K562 (cell line): ENCODE measurements at regions not wholly inside any gene's neighbourhood (a gene's known extent, or its start where the extent isn't known, plus 50 kb on each side); places are given as distances from the start of the nearest gene placed in this dataset.

Experiments used
- ATF7 ChIP-seq: fragments of 450-650 bp; IDR thresholded peaks from 2 replicates; pipeline ENCODE4 v1.7.1; 2014; ENCODE audit warnings: mild to moderate bottlenecking, moderate library complexity
- BHLHE40 ChIP-seq: IDR thresholded peaks from 2 replicates; pipeline ENCODE4 v1.6.1; 2011; ENCODE audit warnings: low read length, improper control_type of control experiment
- CBX2 ChIP-seq: fragments of 200-600 bp; sonication (generic); IDR thresholded peaks from one replicate; pipeline ENCODE4 v1.6.1; 2012; ENCODE audit warnings: mild to moderate bottlenecking, low read length, inconsistent platforms; ENCODE audit not compliant: insufficient read depth, poor library complexity, severe bottlenecking
- CCNT2 ChIP-seq: IDR thresholded peaks from 2 replicates; pipeline ENCODE4 v1.6.1; 2011; ENCODE audit warnings: borderline replicate concordance, low read depth, mild to moderate bottlenecking, moderate library complexity, mixed read lengths, low read length; ENCODE audit not compliant: insufficient read length; ENCODE audit errors: extremely low read depth
- DMBX1 ChIP-seq: fragments of 250-450 bp; sonication (Bioruptor Pico); IDR thresholded peaks from 2 replicates; pipeline ENCODE4 v1.8.0; 2022; ENCODE audit warnings: inconsistent platforms, mild to moderate bottlenecking, moderate library complexity, borderline replicate concordance
- EGR1 ChIP-seq: fragments of 450-650 bp; conservative IDR thresholded peaks from 2 replicates; pipeline ENCODE4 v1.6.1; 2017; ENCODE audit warnings: mild to moderate bottlenecking
- KDM5B ChIP-seq: fragments of 200-600 bp; sonication (generic); IDR thresholded peaks from 2 replicates; pipeline ENCODE4 v1.6.1; 2012; ENCODE audit warnings: low read depth, mild to moderate bottlenecking, moderate library complexity, low read length, control low read depth, inconsistent platforms; ENCODE audit not compliant: insufficient replicate concordance
- KLF6 ChIP-seq: fragments of 250-450 bp; sonication (Bioruptor Pico); IDR thresholded peaks from 2 replicates; pipeline ENCODE4 v1.4.0; 2020; ENCODE audit warnings: mild to moderate bottlenecking, moderate library complexity, borderline replicate concordance
- LCOR ChIP-seq: sonication (generic); formaldehyde crosslinking; IDR thresholded peaks from 2 replicates; pipeline ENCODE4 v1.8.0; 2022; ENCODE audit warnings: mild to moderate bottlenecking, missing genetic modification reagents
- MYBL2 ChIP-seq, 2 experiments: fragments of 450-650 bp in 1 of 2; sonication (generic) in 1 of 2; formaldehyde crosslinking in 1 of 2; IDR thresholded peaks; 2 replicates each; pipeline versions ENCODE4 v1.6.1 to v1.8.1; 2017 to 2022; ENCODE audit warnings: borderline replicate concordance in 1 of 2, inconsistent platforms in 1 of 2, low read depth in 1 of 2, mild to moderate bottlenecking in 1 of 2, missing genetic modification reagents in 1 of 2, moderate library complexity in 1 of 2
- NBN ChIP-seq: fragments of 450-650 bp; IDR thresholded peaks from 2 replicates; pipeline ENCODE4 v1.6.1; 2016; ENCODE audit warnings: low read depth, mild to moderate bottlenecking
- NR1H2 ChIP-seq: sonication (generic); formaldehyde crosslinking; IDR thresholded peaks from 2 replicates; pipeline ENCODE4 v1.4.0; 2020; ENCODE audit warnings: mild to moderate bottlenecking, missing genetic modification reagents
- PHB ChIP-seq: fragments of 250-450 bp; sonication (Bioruptor Pico); IDR thresholded peaks from 2 replicates; pipeline ENCODE4 v1.5.0; 2021
- SAP30 ChIP-seq: fragments of 200-600 bp; sonication (generic); IDR thresholded peaks from 2 replicates; pipeline ENCODE4 v1.6.1; 2012; ENCODE audit warnings: borderline replicate concordance, low read depth, mild to moderate bottlenecking, moderate library complexity, low read length, control low read depth, inconsistent platforms; ENCODE audit not compliant: insufficient read depth, poor library complexity, severe bottlenecking
- SIX5 ChIP-seq, 2 experiments: IDR thresholded peaks; 2 replicates each; pipeline ENCODE4 v1.6.1; 2011; ENCODE audit warnings: low read length in 2 of 2, borderline replicate concordance in 1 of 2, low read depth in 1 of 2, mild to moderate bottlenecking in 1 of 2, moderate library complexity in 1 of 2; ENCODE audit not compliant: insufficient read depth in 1 of 2
- XRCC5 ChIP-seq: fragments of 200-400 bp; formaldehyde crosslinking; IDR thresholded peaks from 2 replicates; pipeline ENCODE4 v1.6.1; 2017; ENCODE audit warnings: low read depth, mild to moderate bottlenecking, low read length
- ZNF134 ChIP-seq: fragments of 250-450 bp; sonication (Bioruptor Pico); conservative IDR thresholded peaks from 2 replicates; pipeline ENCODE4 v1.4.0; 2020
- ZNF324 ChIP-seq: fragments of 250-450 bp; sonication (Bioruptor Pico); IDR thresholded peaks from 2 replicates; pipeline ENCODE4 v1.4.0; 2020; ENCODE audit warnings: mild to moderate bottlenecking
- ZNF444 ChIP-seq: fragments of 250-450 bp; sonication (Bioruptor Pico); IDR thresholded peaks from 2 replicates; pipeline ENCODE4 v1.4.0; 2020; ENCODE audit warnings: mild to moderate bottlenecking, moderate library complexity
- ZNF583 ChIP-seq: fragments of 250-450 bp; sonication (Bioruptor Pico); IDR thresholded peaks from 2 replicates; pipeline ENCODE4 v1.4.0; 2020
- ZNF707 ChIP-seq: fragments of 250-450 bp; sonication (Bioruptor Pico); conservative IDR thresholded peaks from 2 replicates; pipeline ENCODE4 v1.8.0; 2022; ENCODE audit warnings: inconsistent platforms, mild to moderate bottlenecking, moderate library complexity
- ZNF780A ChIP-seq: fragments of 250-450 bp; sonication (Bioruptor Pico); IDR thresholded peaks from 2 replicates; pipeline ENCODE4 v1.5.0; 2021; ENCODE audit warnings: mild to moderate bottlenecking
- TF ChIP-seq, protein P1 (sequence below): sonication (generic); formaldehyde crosslinking; IDR thresholded peaks from 2 replicates; pipeline ENCODE4 v1.8.1; 2022; ENCODE audit warnings: missing genetic modification reagents
- TF ChIP-seq, protein P2 (sequence below): sonication (generic); formaldehyde crosslinking; IDR thresholded peaks from 2 replicates; pipeline ENCODE4 v1.8.1; 2023; ENCODE audit warnings: mild to moderate bottlenecking, missing genetic modification reagents, moderate library complexity
- TF ChIP-seq, protein P3 (sequence below), 3 experiments: fragments of 200-800 bp in 1 of 3; sonication (Bioruptor generic) in 1 of 3; sonication (generic) in 1 of 3; formaldehyde crosslinking in 1 of 3; IDR thresholded peaks; 2 replicates each; pipeline versions ENCODE4 v1.6.1 to v1.8.0; 2016 to 2022; ENCODE audit warnings: mild to moderate bottlenecking in 2 of 3, missing compliant biosample characterization in 2 of 3, missing genetic modification characterization in 2 of 3, missing genetic modification reagents in 1 of 3
- TF ChIP-seq, protein P4 (sequence below): sonication (generic); formaldehyde crosslinking; IDR thresholded peaks from 2 replicates; pipeline ENCODE4 v1.5.0; 2020; ENCODE audit warnings: missing genetic modification reagents

DNA sequence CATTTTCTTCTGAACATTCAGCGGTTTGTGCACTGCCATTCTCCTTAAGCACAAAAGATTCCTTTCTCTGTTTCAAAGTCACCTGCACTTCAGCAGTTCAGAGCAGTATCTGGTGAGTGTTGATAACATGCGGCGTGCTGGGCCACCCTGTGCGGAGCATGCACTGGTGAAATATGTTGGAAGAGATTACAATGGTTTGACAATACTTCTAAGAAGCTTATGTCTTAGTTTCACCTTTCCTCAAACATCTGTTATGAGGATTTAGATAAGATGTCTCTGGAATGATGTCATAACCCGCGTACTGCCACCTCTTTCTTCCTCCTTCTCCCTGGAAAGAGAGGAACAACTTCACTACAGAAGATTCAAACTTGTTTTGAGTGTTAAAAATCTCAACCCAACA, 650.3 kb downstream of the AJAP1 start (continued):
- no peak for TF ChIP-seq XRCC5
- TF ChIP-seq ZNF780A, result no peak
- TF ChIP-seq CCNT2, result no peak
- TF ChIP-seq ZNF444 (CRISPR knock-in tag), result no peak
- TF ChIP-seq PHB (CRISPR knock-in tag), result no peak
- TF ChIP-seq, protein P1, sequence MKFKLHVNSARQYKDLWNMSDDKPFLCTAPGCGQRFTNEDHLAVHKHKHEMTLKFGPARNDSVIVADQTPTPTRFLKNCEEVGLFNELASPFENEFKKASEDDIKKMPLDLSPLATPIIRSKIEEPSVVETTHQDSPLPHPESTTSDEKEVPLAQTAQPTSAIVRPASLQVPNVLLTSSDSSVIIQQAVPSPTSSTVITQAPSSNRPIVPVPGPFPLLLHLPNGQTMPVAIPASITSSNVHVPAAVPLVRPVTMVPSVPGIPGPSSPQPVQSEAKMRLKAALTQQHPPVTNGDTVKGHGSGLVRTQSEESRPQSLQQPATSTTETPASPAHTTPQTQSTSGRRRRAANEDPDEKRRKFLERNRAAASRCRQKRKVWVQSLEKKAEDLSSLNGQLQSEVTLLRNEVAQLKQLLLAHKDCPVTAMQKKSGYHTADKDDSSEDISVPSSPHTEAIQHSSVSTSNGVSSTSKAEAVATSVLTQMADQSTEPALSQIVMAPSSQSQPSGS (CRISPR knock-in tag), result no peak
- no peak for TF ChIP-seq KLF6
- no peak for TF ChIP-seq ZNF134 (CRISPR knock-in tag)
- no peak for TF ChIP-seq KDM5B
- no peak for TF ChIP-seq ZNF707 (CRISPR knock-in tag)
- TF ChIP-seq SIX5 (IDR thresholded peaks at IDR 0.05; ENCODE audit: borderline replicate concordance in 1 of 2, insufficient read depth in 1 of 2, low read depth in 1 of 2, low read length in 2 of 2), result no peak
- TF ChIP-seq, protein P2, sequence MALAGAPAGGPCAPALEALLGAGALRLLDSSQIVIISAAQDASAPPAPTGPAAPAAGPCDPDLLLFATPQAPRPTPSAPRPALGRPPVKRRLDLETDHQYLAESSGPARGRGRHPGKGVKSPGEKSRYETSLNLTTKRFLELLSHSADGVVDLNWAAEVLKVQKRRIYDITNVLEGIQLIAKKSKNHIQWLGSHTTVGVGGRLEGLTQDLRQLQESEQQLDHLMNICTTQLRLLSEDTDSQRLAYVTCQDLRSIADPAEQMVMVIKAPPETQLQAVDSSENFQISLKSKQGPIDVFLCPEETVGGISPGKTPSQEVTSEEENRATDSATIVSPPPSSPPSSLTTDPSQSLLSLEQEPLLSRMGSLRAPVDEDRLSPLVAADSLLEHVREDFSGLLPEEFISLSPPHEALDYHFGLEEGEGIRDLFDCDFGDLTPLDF, result no peak
- no peak for TF ChIP-seq ZNF583
- no peak for TF ChIP-seq MYBL2 (IDR thresholded peaks at IDR 0.05; ENCODE audit: low read depth)
- TF ChIP-seq MYBL2 (CRISPR knock-in tag; IDR thresholded peaks at IDR 0.05; ENCODE audit: borderline replicate concordance), result no peak
- TF ChIP-seq SAP30, result no peak
- TF ChIP-seq NBN, result no peak
- TF ChIP-seq EGR1, result no peak
- TF ChIP-seq CBX2, result no peak
- no peak for TF ChIP-seq NR1H2 (CRISPR knock-in tag)
- TF ChIP-seq ATF7, result peak; percentile 84; the same call in 1 of the 2 replicates
- no peak for TF ChIP-seq DMBX1 (CRISPR knock-in tag)
- peak; percentile 75 for TF ChIP-seq BHLHE40
- TF ChIP-seq, protein P3, sequence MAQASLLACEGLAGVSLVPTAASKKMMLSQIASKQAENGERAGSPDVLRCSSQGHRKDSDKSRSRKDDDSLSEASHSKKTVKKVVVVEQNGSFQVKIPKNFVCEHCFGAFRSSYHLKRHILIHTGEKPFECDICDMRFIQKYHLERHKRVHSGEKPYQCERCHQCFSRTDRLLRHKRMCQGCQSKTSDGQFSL (CRISPR knock-in tag; IDR thresholded peaks at IDR 0.05), result no peak
- TF ChIP-seq, protein P3 (tag; IDR thresholded peaks at IDR 0.05), result no peak
- no peak for TF ChIP-seq ZNF324 (CRISPR knock-in tag)
- no peak for TF ChIP-seq LCOR (CRISPR knock-in tag)
- TF ChIP-seq, protein P4, sequence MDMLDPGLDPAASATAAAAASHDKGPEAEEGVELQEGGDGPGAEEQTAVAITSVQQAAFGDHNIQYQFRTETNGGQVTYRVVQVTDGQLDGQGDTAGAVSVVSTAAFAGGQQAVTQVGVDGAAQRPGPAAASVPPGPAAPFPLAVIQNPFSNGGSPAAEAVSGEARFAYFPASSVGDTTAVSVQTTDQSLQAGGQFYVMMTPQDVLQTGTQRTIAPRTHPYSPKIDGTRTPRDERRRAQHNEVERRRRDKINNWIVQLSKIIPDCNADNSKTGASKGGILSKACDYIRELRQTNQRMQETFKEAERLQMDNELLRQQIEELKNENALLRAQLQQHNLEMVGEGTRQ, result no peak
